HL-60/S4 treated with phorbol 12-myristate 13-acetate at 8.2 ng/mL for 4 days and 3 days (cell line): ENCODE measurements at regions not wholly inside any gene's neighbourhood (a gene's known extent, or its start where the extent isn't known, plus 50 kb on each side); places are given as distances from the start of the nearest gene placed in this dataset.

Experiments
- in situ Hi-C: fragments of 300-500 bp; cut with MboI; formaldehyde crosslinking; loops from 2 replicates; pipeline ENCODE4 v1.15.0; 2022; ENCODE audit warnings: low sequenced_read_pairs

GRCh38 chr16:85162478-85163277, 50.4 kb upstream of the CIBAR2 start:
- in situ Hi-C loops: no loop called here

DNA sequence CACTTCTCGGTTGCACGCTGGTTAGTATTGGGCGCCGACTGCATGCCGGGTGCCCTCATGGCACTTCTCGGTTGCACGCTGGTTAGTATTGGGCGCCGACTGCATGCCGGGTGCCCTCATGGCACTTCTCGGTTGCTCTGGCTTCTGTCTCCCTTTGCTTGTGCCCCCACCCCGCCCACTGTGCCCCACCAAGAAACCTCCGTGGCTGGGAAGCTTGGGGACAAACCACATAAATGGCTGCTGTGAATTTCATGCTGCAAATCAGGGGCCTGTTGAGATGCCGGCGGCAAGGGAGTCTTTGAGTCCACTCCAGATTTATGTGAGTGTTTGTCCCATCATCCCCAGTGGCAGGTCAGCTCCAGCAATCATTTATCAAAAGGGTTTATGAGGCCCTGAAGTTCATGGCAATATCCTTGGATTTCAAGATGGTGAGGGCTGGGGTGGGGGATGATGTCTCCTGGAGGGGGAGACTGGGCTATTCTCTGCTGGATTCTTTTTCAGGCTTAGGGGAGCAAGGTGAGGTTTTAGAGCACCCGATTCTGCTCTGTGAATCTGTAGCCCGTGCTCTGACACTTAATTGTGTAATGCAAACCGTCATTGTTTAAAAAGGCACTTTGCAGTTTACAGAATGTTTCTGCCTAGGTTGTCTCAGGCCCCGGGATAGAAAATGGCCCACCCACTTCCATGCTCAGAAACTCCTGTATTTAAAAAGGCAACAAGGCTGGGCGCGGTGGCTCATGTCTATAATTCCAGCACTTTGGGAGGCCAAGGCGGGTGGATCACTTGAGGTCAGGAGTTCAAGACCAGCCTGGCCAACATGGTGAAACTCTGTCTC, 51.2 kb upstream of the CIBAR2 start:
- in situ Hi-C loops: no loop called here

- in situ Hi-C loops: no loop called here
Measured at GRCh38 chr16:85164431-85164830, 52.2 kb upstream of the CIBAR2 start.

DNA sequence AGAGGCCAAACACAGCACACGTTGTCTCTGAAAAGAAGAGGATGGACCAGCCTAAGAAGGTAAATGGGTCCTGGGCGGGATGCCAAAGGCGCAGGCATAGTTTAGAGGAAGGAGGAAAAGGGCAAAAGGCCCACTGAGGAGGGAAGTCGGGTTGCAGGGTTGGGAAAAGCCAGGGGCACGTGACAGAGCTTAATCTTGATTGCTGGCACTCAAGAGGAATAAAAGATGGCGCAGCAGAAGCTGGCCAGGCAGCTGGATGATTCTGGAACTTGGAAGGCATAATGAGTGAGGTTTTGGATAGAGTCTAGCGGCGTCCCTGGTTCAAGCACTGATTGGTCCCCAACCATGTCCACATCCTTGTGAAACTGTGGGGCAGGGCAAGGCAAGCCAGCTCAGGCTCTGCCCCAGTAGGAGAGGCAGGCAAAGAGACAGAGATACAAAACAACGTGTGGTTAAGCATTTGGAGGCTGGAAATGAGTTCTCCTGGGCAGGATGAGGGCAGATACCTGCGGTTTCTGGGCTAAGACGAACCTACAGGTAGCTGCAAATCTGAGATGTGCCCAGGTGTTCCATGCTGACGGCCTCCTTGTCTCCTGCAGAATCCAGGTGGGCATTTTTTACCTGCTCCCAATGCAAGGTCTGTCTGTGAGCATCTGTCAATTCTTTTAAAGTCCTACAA, 52.7 kb upstream of the CIBAR2 start:
- in situ Hi-C loops: no loop called here

DNA sequence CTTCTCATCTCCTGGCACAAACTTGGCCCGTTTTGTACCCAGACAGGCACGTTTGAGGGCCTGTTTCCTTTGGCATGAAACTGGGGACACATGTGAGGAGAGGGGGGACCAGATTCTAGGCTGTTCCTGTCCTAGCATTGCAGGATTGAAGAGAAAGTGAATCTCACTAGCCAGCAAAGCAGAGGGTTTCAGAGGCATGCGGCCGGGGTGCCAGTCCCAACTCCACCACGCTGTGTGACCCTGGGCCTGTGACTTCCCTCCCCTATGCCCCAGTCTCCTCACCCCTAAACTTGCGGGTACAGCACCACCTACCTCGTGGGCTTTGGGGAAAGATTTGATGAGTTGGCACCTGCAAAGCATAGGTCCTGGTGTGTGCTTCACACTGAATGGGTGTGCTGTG, 53.5 kb upstream of the CIBAR2 start:
- in situ Hi-C loops: no loop called here

- in situ Hi-C loops: no loop called here
Measured at GRCh38 chr16:85166281-85166680, 54.0 kb upstream of the CIBAR2 start.

DNA sequence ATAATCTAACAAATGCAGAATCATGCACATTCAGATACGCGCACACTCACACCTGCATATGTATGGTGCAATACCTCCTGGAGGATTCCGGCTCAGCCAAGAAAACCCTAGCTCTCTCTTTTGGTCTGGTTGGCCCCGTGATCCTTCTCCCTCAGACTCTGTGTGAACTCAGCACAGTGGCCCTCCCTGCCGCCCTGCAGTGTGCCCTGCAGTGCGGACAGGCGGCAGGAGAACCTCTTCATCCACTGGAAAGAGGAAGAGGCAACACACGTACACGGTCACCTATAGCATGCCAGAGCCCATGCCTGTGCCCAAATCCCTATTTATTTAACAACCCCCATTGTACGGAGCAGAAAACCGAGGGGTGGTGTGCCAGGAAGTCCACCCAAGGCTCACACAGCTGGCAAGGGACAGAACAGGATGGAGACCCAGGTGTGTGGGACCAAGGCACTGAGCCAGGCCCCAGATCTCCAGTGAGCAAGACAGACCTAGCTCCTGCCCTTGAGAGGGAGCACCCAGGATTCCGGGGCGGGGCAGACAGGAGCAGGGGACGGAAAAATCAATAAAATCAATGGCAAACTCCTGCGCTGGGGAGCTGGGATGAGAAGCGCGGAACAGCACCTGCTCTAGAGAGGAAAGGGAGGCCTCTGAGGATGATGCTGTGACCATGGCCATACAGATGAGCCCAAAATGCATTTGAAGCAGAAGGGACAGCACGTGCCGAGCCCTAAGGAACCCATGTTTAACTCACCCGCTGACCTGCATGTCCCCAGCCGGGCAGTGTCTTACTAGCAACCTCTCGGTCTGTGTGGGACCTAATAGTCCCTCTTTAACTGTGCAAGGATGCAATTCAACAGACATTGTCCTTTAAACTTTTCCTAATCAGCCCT, 54.7 kb upstream of the CIBAR2 start:
- in situ Hi-C loops: no loop called here

DNA sequence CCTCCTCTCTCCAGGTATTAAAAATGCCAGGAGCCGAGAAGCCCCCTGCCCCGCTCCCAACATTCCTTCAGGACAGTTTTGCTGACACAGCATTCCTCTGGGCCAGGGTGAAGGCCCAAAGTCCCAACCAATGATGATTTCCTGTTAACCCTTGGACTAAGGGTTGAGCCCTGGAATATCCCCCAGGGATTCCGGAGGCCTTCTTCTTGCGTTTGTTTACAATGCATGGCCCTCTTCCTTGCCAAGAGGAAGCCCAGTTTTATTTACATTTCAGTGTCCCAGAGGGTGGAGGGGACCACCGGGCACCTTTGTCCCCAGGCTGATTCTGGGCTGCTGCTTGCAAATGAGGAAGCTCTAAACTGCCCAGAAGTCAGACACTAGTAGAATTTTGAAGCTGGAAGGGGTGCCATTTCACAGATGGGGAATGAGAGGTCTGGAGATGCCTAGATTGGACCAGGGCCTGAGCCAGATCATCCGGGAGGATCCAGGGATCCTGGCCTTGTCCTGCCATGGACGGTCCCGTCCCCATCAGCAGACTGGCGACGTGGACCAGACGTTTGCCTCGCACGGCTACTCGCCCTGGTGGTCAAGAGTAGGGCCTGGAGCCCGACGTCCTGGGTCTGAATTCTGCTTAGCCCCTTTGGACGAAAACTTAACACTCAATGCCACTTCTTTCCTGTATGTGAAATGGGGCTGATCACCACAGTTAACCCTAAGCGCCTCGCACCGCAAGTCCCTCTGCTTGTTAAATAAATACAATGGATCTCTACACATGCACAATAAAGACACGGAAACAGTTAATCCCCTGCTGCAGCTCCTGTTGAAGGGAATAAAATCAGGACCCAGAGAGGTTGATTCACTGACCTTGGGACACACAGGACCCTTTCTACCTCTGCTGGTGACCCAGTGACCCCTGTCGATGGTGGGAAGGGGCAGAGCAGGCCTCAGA, 55.6 kb upstream of the CIBAR2 start:
- in situ Hi-C loops: no loop called here

GRCh38 chr16:85168732-85169256, 56.5 kb upstream of the CIBAR2 start:
- in situ Hi-C loops: no loop called here

- in situ Hi-C loops: no loop called here
Measured at GRCh38 chr16:85169333-85170065, 57.2 kb upstream of the CIBAR2 start.

GRCh38 chr16:85170066-85170491, 57.8 kb upstream of the CIBAR2 start:
- in situ Hi-C loops: no loop called here

DNA sequence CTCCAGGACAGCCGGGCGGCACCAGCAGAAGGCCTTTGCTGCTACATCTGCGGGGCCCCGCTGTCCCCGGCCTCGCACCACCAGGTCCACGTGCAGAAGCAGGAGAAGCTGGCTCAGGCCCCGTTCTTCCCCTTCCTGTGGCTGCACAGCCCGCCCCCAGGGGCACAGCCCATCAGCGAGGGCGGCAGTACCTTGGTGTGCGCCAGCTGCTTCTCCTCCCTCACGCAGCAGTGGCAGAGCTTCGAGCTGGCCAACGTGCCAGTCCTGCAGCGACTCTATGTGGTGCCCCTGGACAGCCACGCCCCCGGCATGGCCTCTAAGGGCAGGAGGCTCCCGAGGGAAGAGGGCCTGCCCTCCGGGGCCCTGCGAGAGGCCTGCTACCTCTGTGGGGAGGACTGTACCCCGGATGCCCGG, 58.3 kb upstream of the CIBAR2 start:
- in situ Hi-C loops: no loop called here

DNA sequence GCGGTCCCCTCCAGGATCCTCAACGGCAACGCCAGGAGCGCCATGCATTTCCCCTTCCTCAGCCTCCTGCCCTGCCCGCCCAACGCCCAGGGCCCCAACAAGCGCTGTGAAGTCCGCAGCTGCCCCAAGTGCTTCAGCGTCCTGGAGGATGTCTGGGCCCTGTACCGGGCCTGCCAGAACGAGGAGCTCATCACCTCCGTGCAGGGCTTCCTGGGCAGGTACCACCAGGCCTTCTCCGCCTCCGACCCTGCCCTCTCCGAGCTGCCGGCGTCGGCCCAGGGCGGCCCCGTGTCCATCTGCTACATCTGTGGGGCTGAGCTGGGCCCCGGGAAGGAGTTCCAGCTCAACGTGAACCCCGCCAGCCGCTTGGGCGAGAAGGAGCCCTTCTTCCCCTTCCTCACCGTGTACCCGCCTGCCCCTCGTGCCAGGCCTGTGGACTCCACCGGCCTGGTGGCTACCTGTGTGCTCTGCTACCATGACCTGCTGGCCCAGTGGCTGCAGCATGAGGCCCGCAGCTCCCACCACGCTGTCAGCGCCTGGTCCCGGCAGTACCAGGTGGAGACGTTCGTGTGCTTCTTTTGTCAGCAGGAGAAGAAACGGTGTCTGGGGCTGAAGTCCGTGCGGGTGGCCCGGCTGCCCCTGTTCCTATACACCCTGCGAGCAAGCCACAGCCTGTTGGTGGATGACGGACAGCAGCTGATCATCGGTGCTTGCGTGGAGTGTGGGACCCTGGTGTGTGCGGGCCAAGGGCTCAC, 58.9 kb upstream of the CIBAR2 start:
- in situ Hi-C loops: no loop called here

- in situ Hi-C loops: no loop called here
Measured at GRCh38 chr16:85171759-85172454, 59.6 kb upstream of the CIBAR2 start.

- in situ Hi-C loops: no loop called here
Measured at GRCh38 chr16:85172455-85173145, 60.3 kb upstream of the CIBAR2 start.

- in situ Hi-C loops: no loop called here
Measured at GRCh38 chr16:85173146-85173980, 61.1 kb upstream of the CIBAR2 start.
